ENCODE measurements at regions not wholly inside any gene's neighbourhood (a gene's known extent, or its start where the extent isn't known, plus 50 kb on each side); places are given as distances from the start of the nearest gene placed in this dataset.

GRCh38 chr1:218588540-218589172, 243.5 kb downstream of the TGFB2 start:
- TF ChIP-seq THRA (IDR thresholded peaks at IDR 0.05) (no peak), CTCF (IDR thresholded peaks at IDR 0.05 in 2 of 3, conservative IDR thresholded peaks at IDR 0.05 in 1 of 3; ENCODE audit: insufficient read depth in 2 of 3, low read depth in 1 of 3, low read length in 3 of 3) (no peak), NBN (IDR thresholded peaks at IDR 0.05; ENCODE audit: low read depth) (no peak), HNRNPK (IDR thresholded peaks at IDR 0.05; ENCODE audit: low read depth, low read length, poor library complexity, severe bottlenecking) (no peak), NCOA2 (IDR thresholded peaks at IDR 0.05; ENCODE audit: partially characterized antibody in 2 of 2) (no peak), ZNF395 (CRISPR knock-in tag; IDR thresholded peaks at IDR 0.05) (no peak), FOXK2 (conservative IDR thresholded peaks at IDR 0.05 in 1 of 2, IDR thresholded peaks at IDR 0.05 in 1 of 2; ENCODE audit: low read depth in 2 of 2) (no peak), EP300 (IDR thresholded peaks at IDR 0.05; ENCODE audit: low read length) (no peak), IRF2 (CRISPR knock-in tag; IDR thresholded peaks at IDR 0.05) (no peak), POLR2A (conservative IDR thresholded peaks at IDR 0.05) (no peak), ZNF431 (CRISPR knock-in tag; IDR thresholded peaks at IDR 0.05) (no peak), ZNF695 (CRISPR knock-in tag; IDR thresholded peaks at IDR 0.05) (no peak), FIP1L1 (IDR thresholded peaks at IDR 0.05; ENCODE audit: low read depth, low read length, poor library complexity, severe bottlenecking) (no peak)
